HG03103 (cell line): ENCODE measurements at regions not wholly inside any gene's neighbourhood (a gene's known extent, or its start where the extent isn't known, plus 50 kb on each side); places are given as distances from the start of the nearest gene placed in this dataset.
"Not testable (repeated sequence)": the region's sequence is repeated elsewhere in the genome, so short reads cannot be mapped to it uniquely, and the experiment has no call there.

Experiments used
- ATAC-seq: cut with Tn5 transposase; IDR thresholded peaks from one replicate; pipeline ENCODE4 v1.9.1; 2021; ENCODE audit warnings: low read depth; ENCODE audit not compliant: unreplicated experiment

- no peak for ATAC-seq
These were observed 787.4 kb downstream of the KCNJ2 start for GRCh38 chr17:70956726-70957125.

GRCh38 chr17:70961341-70961740 lies 792.0 kb downstream of the KCNJ2 start:
- no peak for ATAC-seq

GRCh38 chr17:70968302-70968701 lies 799.0 kb downstream of the KCNJ2 start:
- no peak for ATAC-seq

- ATAC-seq, result no peak
These were observed 800.2 kb downstream of the KCNJ2 start for GRCh38 chr17:70969521-70970034.

DNA sequence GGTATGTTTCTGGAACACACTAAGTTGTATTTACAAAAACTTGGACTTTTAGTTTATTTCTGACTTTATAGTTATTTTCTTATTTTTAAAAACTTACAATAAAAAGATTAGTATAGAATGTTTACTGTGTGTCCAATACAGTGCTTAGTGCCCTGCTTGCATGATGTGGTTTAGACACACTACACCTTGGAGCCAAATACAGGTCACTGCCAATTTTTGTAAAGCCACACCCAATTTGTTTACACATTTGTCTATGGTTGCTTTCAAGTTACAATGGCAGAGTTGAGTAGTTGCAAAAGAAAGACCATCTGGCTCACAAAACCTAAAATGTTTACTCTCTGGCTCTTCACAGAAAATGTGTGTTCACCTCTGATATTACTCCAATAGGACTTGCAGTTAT lies 807.1 kb downstream of the KCNJ2 start:
- no peak for ATAC-seq

GRCh38 chr17:70984873-70985272 lies 815.5 kb downstream of the KCNJ2 start:
- no peak for ATAC-seq

- ATAC-seq, result no peak
These were observed 818.6 kb downstream of the KCNJ2 start for GRCh38 chr17:70987867-70988340.

DNA sequence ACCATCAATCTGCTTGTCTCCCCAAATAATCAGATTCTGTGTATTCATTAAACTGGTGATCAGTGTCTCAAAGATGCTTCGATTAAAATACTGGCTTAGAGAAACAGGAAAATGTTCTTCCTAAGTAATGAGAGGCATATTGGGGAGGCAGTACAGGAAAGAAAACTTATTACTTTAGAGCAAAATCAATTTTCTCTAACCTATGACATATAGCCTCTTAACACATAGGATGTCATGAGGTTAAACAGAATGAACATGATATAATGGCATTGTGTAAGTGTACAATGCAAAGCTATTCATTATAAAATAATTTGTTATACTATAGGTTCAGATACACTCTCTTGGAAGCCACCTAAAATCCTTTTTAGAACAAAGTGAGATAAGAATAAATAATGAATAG lies 819.3 kb downstream of the KCNJ2 start:
- no peak for ATAC-seq

GRCh38 chr17:70989280-70989679 lies 819.9 kb downstream of the KCNJ2 start:
- ATAC-seq, result no peak

DNA sequence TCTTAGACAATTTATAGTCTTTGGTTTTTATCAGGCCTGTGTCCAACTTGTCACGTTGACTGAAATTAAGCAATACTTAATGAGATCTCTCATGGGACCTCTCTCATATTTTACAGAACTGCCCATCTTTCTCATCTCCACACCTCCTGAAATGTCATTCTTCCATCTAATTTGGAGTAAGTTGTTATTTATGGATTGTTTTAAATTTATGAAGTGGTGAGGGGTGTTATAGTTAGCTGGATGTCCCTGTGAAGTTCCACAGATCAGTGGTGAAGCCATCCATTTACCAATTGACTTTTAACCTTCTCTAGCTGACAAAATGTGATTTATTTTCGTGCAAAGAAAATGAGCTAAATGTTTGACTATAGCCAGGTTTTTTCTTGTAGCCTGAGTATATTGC lies 824.9 kb downstream of the KCNJ2 start:
- no peak for ATAC-seq

DNA sequence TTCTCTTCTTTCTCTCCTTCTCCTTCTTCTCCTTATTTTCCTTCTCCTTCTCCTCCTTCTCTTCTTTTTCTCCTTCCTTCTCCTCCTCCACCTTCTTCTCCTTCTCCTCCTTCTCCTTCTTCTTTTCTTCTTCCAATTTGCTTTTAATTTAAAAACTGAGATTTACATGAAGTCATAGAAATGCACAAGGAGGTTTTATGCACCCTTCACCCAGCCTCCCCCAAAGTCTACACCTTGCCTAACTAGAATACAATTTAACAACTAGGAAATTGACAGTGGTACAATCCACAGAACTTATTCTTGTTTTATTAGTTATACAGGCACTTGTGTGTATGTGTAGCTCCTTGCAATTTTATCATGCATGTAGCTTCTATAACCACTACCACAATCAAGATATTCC lies 826.7 kb downstream of the KCNJ2 start:
- no peak for ATAC-seq

GRCh38 chr17:71003736-71004135 lies 834.4 kb downstream of the KCNJ2 start:
- no peak for ATAC-seq

DNA sequence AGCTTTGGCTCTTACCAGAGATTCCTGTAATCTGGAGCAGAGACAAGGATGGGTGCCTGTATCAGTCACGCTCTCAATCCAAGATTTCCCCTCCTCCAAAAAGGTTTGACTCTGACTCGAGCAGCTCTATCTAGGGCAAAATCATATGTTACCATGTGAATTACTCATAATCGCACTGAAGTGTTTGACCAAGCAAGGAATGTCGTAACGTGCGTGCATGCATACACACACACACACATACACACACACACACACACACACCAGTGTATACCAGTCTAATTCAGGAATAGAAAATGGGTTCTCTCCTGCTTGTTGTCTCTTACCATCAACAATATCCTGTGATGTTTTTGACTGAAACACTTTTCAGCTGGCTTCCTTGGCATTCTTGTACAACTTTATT lies 835.1 kb downstream of the KCNJ2 start:
- no peak for ATAC-seq

- ATAC-seq, result no peak
These were observed 842.1 kb downstream of the KCNJ2 start for GRCh38 chr17:71011391-71011790.

DNA sequence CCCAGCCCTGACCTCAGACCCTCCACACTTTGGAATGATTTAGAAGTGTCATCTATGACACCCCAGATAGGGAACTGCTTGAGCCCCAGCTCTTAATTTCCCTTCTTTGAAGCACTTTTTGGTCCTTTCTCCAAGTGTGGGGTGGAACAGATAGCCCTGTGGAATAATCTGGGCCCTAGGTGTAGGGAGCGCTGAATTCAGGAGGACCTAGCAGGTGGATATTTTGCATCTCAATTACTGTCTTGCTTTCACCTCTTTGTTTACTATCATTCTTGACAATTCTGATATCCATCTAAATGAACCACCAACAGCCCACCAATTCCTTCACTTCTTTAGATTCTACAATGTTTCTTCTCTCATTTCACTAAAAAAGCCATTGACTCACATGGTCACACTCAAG lies 850.4 kb downstream of the KCNJ2 start:
- ATAC-seq, result no peak

- no peak for ATAC-seq
These were observed 853.4 kb downstream of the KCNJ2 start for GRCh38 chr17:71022758-71023157.

GRCh38 chr17:71023249-71024030 lies 854.1 kb downstream of the KCNJ2 start:
- ATAC-seq, result no peak

GRCh38 chr17:71024172-71024571 lies 854.8 kb downstream of the KCNJ2 start:
- no peak for ATAC-seq

DNA sequence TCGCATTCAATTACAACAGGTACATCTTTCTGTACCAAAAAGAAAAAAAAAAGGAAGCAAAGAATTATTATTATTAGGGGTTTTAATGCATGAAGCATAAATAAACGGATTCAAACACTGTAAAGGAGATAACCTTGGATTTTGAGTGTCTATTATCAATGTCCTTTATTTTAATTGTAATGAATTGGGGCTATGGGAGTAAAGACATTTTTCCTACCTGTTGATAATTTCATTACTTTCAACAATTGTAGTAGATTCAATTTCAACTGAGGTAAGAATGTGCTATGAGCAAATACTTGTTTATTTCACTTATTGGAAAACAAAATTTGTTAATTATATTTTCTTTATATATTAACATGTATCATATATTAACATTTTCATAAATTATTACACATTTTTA lies 855.6 kb downstream of the KCNJ2 start:
- no peak for ATAC-seq

- no peak for ATAC-seq
These were observed 859.9 kb downstream of the KCNJ2 start for GRCh38 chr17:71029246-71029645.

GRCh38 chr17:71031286-71031685 lies 862.0 kb downstream of the KCNJ2 start:
- not testable (repeated sequence) for ATAC-seq

DNA sequence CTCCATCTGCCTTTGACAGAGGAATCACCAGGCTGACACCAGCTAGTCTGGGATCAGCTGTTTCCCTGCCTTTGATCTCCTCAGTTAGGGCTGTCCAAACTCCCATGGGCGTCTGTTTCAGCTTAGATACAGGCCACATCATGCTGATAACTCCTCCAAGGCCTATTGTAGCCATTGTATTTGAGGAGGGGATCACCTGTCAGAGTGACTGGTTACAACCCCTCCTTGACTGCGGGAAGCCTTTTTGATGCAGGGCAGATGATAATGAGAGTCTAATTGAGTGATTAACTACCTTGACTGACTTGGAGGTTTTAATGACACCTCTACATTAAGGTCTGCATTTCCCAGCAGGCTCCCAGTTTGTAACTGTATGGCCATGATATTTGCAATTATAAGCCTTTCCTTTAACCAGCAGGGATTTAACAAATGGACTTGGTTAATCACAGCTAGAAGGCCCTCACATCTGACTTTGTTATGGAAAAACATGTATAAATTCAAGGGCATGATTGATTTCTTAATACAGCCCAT lies 863.5 kb downstream of the KCNJ2 start:
- ATAC-seq, result no peak
